GM03348 (cell line): ENCODE measurements at regions not wholly inside any gene's neighbourhood (a gene's known extent, or its start where the extent isn't known, plus 50 kb on each side); places are given as distances from the start of the nearest gene placed in this dataset.
A peak's percentile ranks its signal among the peaks of the same experiment; 100 is the strongest.

ENCODE experiments used
- DNase-seq: peaks from one replicate; pipeline ENCODE4 v3.0.0; 2012; ENCODE audit warnings: low spot score

- no peak for DNase-seq
These were observed 113.9 kb downstream of the MATN1 start for GRCh38 chr1:30609336-30609998.

- no peak for DNase-seq
These were observed 115.7 kb downstream of the MATN1 start for GRCh38 chr1:30607723-30608122.

GRCh38 chr1:30606166-30606565 is 117.2 kb downstream of the MATN1 start:
- DNase-seq, result no peak

- DNase-seq, result no peak
These were observed 117.9 kb downstream of the MATN1 start for GRCh38 chr1:30605441-30605920.

GRCh38 chr1:30604801-30605440 is 118.5 kb downstream of the MATN1 start:
- no peak for DNase-seq

GRCh38 chr1:30603081-30603858 is 120.1 kb downstream of the MATN1 start:
- no peak for DNase-seq

- no peak for DNase-seq
These were observed 121.9 kb downstream of the MATN1 start for GRCh38 chr1:30601316-30602085.

- no peak for DNase-seq
These were observed 122.7 kb downstream of the MATN1 start for GRCh38 chr1:30600706-30601105.

- DNase-seq, result no peak
These were observed 123.1 kb downstream of the MATN1 start for GRCh38 chr1:30600258-30600657.

- DNase-seq, result peak; percentile 28
These were observed 123.7 kb downstream of the MATN1 start for GRCh38 chr1:30599721-30600120.

GRCh38 chr1:30598571-30599114 is 124.7 kb downstream of the MATN1 start:
- DNase-seq, result no peak

GRCh38 chr1:30597711-30598110 is 125.7 kb downstream of the MATN1 start:
- no peak for DNase-seq

- DNase-seq, result no peak
These were observed 126.5 kb downstream of the MATN1 start for GRCh38 chr1:30596891-30597290.

GRCh38 chr1:30596470-30596869 is 126.9 kb downstream of the MATN1 start:
- no peak for DNase-seq

GRCh38 chr1:30589083-30589482 is 134.3 kb downstream of the MATN1 start:
- DNase-seq, result no peak

GRCh38 chr1:30588311-30589073 is 134.9 kb downstream of the MATN1 start:
- no peak for DNase-seq

- DNase-seq, result no peak
These were observed 136.7 kb downstream of the MATN1 start for GRCh38 chr1:30586671-30587070.

- DNase-seq, result no peak
These were observed 143.8 kb downstream of the MATN1 start for GRCh38 chr1:30579580-30579979.

GRCh38 chr1:30575066-30575465 is 148.3 kb downstream of the MATN1 start:
- no peak for DNase-seq

GRCh38 chr1:30572192-30572591 is 151.2 kb downstream of the MATN1 start:
- DNase-seq, result peak; percentile 45

- no peak for DNase-seq
These were observed 152.0 kb downstream of the MATN1 start for GRCh38 chr1:30571380-30571779.
